Gastroesophageal sphincter (tissue), 3 donors: ENCODE measurements at regions not wholly inside any gene's neighbourhood (a gene's known extent, or its start where the extent isn't known, plus 50 kb on each side); places are given as distances from the start of the nearest gene placed in this dataset.

Experiments used
- EP300 ChIP-seq: sonication (generic); formaldehyde crosslinking; IDR thresholded peaks from one replicate; pipeline ENCODE4 v1.6.1; 2017; ENCODE audit warnings: antibody characterized with exemption, mild to moderate bottlenecking
- POLR2A ChIP-seq, 2 donors: fragments of 450-650 bp; IDR thresholded peaks; one replicate each; pipeline ENCODE4 v1.6.1; 2017; ENCODE audit warnings: antibody characterized with exemption in 2 of 2, mild to moderate bottlenecking in 2 of 2, moderate library complexity in 1 of 2
- POLR2AphosphoS5 ChIP-seq: sonication (generic); formaldehyde crosslinking; IDR thresholded peaks from one replicate; pipeline ENCODE4 v1.6.1; 2017; ENCODE audit warnings: antibody characterized with exemption
- TF ChIP-seq, protein P1 (sequence below), 4 experiments: fragments of 200-600 bp in 2 of 4; fragments of 450-650 bp in 2 of 4; sonication (generic) in 1 of 4; IDR thresholded peaks; one replicate each; pipeline ENCODE4 v1.5.1; 2017 to 2019; ENCODE audit warnings: antibody characterized with exemption in 4 of 4, mild to moderate bottlenecking in 2 of 4, moderate library complexity in 2 of 4

DNA sequence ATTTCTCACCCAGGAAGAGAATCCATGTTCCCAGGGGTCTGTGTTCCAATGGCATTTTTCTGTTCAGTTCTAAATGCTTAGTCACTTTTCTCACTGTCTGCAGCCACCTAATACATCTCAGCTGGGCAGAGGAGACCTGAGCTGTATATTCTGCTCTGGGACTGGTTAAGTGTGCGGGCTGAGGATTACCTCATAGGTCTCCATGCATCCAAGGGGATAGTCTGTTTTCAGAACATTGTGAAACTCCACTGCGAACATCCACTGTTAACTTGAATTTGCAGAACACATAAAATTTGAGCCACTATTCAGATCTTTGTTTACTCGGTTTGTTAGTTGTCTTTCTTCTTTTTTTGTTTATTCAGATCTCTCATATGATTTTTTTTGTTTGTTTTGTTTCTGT, 947.1 kb downstream of the TFAP2A start:
- TF ChIP-seq, protein P1, sequence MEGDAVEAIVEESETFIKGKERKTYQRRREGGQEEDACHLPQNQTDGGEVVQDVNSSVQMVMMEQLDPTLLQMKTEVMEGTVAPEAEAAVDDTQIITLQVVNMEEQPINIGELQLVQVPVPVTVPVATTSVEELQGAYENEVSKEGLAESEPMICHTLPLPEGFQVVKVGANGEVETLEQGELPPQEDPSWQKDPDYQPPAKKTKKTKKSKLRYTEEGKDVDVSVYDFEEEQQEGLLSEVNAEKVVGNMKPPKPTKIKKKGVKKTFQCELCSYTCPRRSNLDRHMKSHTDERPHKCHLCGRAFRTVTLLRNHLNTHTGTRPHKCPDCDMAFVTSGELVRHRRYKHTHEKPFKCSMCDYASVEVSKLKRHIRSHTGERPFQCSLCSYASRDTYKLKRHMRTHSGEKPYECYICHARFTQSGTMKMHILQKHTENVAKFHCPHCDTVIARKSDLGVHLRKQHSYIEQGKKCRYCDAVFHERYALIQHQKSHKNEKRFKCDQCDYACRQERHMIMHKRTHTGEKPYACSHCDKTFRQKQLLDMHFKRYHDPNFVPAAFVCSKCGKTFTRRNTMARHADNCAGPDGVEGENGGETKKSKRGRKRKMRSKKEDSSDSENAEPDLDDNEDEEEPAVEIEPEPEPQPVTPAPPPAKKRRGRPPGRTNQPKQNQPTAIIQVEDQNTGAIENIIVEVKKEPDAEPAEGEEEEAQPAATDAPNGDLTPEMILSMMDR (IDR thresholded peaks at IDR 0.05), result no peak
- no peak for TF ChIP-seq POLR2AphosphoS5
- TF ChIP-seq EP300, result no peak
- TF ChIP-seq POLR2A (IDR thresholded peaks at IDR 0.05), result no peak
